Activated T-cell treated with anti-CD3 and anti-CD28 coated beads, Interleukin-2, amount 50 U/mL, for 48 hours (primary cell): ENCODE measurements at regions not wholly inside any gene's neighbourhood (a gene's known extent, or its start where the extent isn't known, plus 50 kb on each side); places are given as distances from the start of the nearest gene placed in this dataset.
A peak's percentile ranks its signal among the peaks of the same experiment; 100 is the strongest.

Experiments
- DNase-seq, 2 experiments: peaks; one replicate each; pipeline ENCODE4 v3.0.0-alpha.2; 2020

- DNase-seq = peak; percentile 41 to 42
Measured at GRCh38 chr9:129486756-129487657, 133.9 kb downstream of the C9orf50 start.

DNA sequence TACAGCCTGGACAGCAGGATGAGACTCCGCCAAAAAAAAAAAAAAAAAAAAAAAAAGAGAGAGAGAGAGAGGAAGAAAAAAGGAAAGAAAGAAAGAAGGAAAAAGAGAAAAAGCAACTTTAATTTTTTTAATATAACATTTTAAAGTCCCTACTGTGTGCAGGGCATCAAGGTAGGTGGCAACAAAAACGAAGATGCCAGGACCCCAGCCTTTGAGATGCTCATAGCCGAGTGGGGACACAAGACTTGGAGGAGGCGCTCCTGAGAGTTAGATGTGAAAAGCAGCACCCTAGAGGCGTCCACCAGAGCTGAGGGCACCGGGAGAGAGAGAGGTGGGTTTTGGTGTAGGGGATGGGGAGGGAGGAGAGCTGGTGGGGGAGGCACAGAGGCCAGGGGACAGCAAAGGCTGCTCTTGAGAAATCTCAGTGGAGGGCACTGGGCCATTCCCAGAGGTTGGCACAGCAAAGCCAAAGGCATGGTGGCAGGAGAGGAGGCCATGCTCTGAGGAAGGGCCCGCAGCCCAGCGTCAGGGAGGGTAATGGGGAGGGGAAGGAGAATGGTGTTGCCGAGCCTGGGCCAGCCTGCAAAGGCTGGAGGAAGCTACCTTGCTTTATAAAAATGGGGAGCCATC is 135.6 kb downstream of the C9orf50 start:
- no peak for DNase-seq

GRCh38 chr9:129484352-129485000 is 136.4 kb downstream of the C9orf50 start:
- no peak for DNase-seq

- peak; percentile 47 to 49 for DNase-seq
Measured at GRCh38 chr9:129483415-129484351, 137.2 kb downstream of the C9orf50 start.

DNA sequence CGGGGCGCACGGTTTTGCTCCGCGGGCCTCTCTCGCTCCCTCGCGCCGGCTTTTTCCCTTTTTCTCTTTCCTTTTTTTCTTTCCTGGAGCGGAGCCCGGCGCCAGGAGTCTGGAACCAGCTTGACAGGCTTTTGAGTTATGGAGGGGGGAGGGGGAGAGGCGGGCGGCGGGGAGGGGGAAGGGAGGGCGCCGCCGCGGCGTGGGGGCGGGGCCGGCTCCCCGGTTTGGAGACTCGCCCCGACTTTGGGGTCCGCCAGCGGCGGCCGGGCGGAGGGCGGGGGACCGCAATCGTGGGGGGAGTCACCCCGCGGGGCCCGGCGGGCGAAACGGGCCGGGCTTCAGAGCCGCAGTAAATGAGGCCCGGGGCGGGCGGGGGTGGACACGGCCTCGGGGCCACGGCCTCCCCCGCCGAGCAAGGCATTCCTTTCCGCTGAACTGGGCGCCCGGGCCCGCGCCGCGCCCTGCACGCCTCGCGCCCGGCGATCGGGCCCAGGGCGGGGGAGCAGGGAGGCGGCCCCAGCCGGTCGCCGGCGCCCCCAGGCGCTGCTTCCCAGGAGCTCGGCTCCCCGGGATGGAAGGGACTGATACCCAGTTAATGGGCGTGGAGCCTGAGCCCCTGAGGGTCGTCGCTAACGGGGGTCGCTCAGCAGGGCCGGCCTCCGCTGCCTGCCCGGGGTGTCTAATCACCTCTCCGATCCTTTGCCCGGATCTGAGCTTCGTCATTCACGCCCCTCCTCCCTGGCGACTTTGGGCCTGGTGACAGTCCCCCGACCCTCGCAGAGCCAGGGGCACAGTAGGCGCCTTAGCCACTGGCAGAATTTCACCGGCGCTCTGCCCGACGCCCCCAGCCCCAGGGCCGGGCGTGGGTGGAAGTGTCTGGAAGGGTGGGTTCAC is 138.1 kb downstream of the C9orf50 start:
- peak; percentile 54 to 60 for DNase-seq

DNA sequence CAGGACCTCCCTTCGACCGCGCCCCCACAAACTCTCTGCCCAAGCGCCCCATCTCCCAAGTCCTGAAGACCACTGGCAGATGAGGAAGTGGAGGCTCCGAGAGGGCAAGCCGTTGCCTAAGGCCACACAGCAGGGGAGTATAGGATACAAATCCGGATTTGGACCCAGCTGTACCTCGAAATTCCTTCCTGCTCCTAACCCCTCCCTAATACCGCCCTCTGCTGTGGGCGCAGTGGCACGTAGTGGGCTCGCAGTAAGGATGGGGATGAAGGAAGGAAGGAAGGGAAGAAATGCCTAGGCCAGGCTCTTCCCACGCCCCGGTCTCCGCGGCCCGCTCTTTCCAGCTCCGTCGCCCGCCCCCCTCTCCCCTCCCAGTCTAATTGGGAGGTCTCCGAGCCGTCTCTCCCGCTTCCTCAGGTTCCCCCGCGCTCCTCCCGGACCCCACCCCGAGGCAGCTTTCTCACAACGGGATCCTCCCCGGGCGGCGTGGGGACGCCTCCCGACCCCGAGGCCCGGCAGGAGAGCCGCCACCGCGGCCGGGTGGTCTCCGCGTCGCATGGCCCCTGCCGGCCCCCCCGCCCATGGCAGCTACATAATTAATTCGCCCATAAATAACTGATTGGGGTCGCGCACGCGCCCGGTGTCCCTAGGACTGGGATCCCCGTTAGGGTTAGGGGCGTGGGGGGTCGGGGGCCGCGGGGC is 138.9 kb downstream of the C9orf50 start:
- peak in 1 of 2 experiments; percentile 31 for DNase-seq

GRCh38 chr9:129481424-129481809 is 139.5 kb downstream of the C9orf50 start:
- no peak for DNase-seq

- no peak for DNase-seq
Measured at GRCh38 chr9:129480745-129481144, 140.2 kb downstream of the C9orf50 start.

GRCh38 chr9:129480227-129480626 is 140.7 kb downstream of the C9orf50 start:
- DNase-seq = no peak

GRCh38 chr9:129479631-129480011 is 141.3 kb downstream of the C9orf50 start:
- no peak for DNase-seq

DNA sequence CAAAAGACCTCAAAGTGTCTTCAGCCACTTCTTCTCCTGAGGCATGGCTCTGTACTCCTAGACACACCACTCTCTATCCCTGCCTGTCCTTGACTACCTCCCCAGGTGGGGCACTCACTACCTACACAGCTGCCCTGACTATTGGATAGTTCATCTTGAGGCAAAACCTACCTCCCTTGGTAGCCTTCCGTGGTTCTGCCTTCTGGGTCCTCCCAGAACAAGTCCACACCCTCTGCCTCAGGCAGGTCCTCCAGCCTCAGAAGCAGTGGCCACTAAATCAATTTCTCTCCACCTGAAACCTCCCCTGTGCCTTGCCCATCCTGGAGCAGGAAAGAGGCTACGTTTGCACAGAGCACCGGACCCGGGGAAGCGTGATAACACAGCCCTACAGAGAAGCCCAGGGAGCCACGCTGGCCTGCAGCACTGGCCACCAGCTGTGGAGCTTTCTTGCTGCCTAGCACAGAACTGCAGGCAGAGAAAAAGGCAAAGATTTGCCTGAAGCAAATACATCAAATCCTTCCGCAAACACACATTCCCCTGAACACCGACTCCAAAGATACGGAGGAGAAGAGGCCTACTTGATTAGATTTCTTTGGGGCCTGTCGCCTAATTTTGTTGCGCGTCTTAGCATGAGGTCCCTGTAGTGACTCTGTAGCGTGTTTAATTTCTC is 141.8 kb downstream of the C9orf50 start:
- DNase-seq = no peak

DNA sequence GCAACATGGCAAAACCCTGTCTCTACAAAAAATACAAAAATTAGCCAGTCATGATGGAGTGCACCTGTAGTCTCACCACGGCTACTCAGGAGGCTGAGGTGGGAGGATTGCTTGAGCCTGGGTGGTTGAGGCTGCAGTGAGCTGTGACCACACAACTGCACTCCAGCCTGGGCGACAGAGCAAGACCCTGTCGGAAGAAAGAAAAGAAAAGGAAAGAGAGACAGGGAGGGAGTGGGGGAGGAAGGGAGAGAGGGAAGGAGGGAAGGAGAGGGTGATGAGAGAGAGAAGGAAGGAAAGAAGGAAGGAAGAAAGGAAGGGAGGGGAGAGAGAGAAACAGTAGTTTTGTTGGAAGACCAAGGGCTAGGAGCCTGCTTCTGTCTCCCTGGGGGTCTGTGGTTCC is 142.4 kb downstream of the C9orf50 start:
- no peak for DNase-seq

DNA sequence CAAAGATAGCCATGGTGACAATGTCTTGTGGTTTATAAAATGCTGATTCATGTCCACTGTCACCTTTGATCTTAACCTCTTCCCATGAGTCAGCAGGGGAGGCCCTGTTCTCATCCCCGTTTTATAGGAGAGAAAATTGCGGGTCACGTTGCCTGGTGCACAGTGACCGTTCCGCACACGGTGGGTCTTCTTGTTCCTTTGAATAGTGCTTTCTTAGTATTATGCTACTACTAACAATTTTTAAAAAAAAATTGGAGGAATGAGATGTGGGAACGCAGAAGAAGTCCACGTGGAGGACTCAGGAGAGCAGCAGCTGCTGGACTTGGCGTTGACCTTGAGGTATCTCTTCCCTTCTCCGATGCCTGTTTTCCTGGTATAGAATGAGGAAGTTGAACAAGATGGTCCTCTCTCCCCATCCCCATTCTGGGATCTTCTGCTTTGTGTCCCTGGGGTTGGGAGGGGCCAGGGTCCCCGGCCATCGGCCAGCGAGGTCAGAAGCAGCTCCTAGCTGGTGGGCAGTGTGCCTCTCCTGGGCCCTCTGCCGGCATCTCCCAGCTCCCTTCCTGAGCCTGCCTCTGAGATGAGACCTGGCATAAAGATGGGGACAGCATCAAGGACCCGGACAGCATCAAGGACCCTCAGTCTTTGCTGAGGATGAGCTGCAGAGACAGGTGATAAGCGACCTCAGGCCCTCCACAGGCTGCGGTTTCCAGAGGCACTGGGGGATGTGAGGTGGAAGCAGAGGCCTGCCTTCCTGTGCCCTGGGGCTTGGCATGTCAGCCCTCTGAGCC is 143.9 kb downstream of the C9orf50 start:
- no peak for DNase-seq

DNA sequence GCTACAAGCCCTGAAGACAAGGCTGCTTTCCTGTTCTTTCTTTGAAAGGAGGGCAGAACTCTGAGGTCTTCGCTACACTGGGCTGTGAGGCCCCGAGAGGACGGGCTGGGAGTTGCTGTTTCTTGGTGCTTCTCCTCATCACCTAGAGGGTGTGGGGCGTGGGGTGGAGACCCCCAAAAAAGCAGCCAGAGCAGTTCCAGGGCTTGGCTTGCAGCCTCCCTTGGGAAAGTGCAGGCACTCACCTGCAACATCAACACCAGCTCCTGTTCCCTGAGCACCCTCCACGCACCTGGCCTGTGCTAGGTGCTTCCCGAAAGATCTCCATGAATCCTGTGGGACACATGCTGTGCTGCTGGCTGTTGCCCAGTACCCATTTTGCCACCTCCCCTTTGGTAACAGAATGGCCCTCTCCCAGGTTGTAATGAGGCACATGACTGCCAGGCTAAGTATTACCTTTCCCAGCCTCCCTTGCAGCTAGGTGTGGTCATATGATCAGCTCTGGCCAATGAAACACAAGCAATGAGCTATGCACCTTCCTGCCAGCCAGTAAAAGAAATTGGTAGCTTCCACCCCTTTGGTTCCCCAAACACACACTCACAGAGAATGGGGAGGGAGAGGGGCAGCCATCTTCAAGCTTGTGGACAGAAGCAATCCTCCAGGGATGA is 146.0 kb downstream of the C9orf50 start:
- DNase-seq = no peak

DNA sequence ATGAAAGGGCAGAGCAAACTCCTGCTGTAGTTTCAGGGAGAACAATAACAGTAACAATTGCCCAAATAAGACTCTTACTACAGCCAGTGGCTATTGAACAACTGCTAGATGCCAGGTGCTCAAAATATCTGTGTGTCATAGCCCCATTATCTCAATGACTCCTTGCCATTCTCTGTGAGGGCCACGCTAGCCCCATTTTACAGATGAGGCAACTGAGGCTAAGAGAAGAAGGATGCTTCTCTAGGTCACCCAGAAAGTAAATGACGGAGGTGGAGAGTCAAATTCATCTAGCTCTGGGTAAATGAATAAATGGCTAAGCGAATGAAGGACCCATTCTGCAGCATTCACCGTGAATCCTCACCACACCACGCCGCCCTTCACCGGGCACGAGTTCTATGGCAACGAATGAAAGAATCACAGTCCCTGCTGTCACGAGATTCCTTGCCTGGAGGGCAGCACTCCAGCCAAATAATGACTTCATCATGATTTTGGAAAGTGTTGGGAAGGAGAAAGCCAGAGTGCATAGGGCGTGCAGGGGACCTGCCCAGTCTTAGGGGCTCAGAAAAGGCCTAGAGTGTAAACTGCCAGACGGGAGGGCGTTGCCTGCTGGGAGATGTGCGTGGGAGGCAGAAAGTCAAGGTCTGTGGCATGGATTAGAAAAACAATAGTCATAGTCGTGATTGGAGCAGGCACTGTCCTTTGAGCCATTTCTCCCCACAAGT is 147.2 kb downstream of the C9orf50 start:
- DNase-seq = no peak

- no peak for DNase-seq
Measured at GRCh38 chr9:129472651-129473102, 148.2 kb downstream of the C9orf50 start.

- peak; percentile 49 to 54 for DNase-seq
Measured at GRCh38 chr9:129471201-129472019, 149.5 kb downstream of the C9orf50 start.
